Heart left ventricle (tissue), 16 donors: ENCODE measurements at regions not wholly inside any gene's neighbourhood (a gene's known extent, or its start where the extent isn't known, plus 50 kb on each side); places are given as distances from the start of the nearest gene placed in this dataset.

Experiments
- ATAC-seq, 4 donors: fragments of 200-7000 bp; cut with Tn5 transposase; one replicate each; pipeline ENCODE4 v1.9.1; 2020 to 2022; ENCODE audit warnings: moderate library complexity in 4 of 4, mild to moderate bottlenecking in 3 of 4, moderate number of reproducible peaks in 1 of 4
- DNase-seq, 5 donors: peaks; one replicate each; pipeline ENCODE4 v3.0.0-alpha.2; 2020
- H3K27ac ChIP-seq, 12 donors: fragments of 200-600 bp; sonication (generic) in 4 of 12; one replicate each; pipeline versions ENCODE4 v1.5.0 to v1.8.0; 2016 to 2022; ENCODE audit warnings: mild to moderate bottlenecking in 2 of 12
- H3K27me3 ChIP-seq, 9 donors: fragments of 200-600 bp; sonication (generic) in 2 of 9; one replicate each; pipeline versions ENCODE4 v1.5.1 to v1.8.0; 2016 to 2022; ENCODE audit warnings: mild to moderate bottlenecking in 3 of 9
- H3K36me3 ChIP-seq, 9 donors: fragments of 200-600 bp; sonication (generic) in 2 of 9; one replicate each; pipeline versions ENCODE4 v1.5.0 to v1.8.0; 2018 to 2022; ENCODE audit warnings: mild to moderate bottlenecking in 2 of 9
- H3K4me1 ChIP-seq, 12 donors: fragments of 200-600 bp; sonication (generic) in 4 of 12; one replicate each; pipeline versions ENCODE4 v1.5.0 to v1.8.0; 2016 to 2022; ENCODE audit warnings: mild to moderate bottlenecking in 3 of 12
- H3K4me3 ChIP-seq, 12 donors: fragments of 200-600 bp; sonication (generic) in 4 of 12; one replicate each; pipeline versions ENCODE4 v1.5.0 to v1.8.0; 2017 to 2022; ENCODE audit warnings: mild to moderate bottlenecking in 9 of 12, moderate library complexity in 4 of 12
- H3K9me3 ChIP-seq, 12 donors: fragments of 200-600 bp; sonication (generic) in 4 of 12; one replicate each; pipeline versions ENCODE4 v1.5.0 to v1.8.0; 2016 to 2022; ENCODE audit warnings: mild to moderate bottlenecking in 1 of 12
- CTCF ChIP-seq, 12 donors: fragments of 200-600 bp; sonication (generic) in 4 of 12; IDR thresholded peaks; one replicate each; pipeline versions ENCODE4 v1.5.0 to v1.8.0; 2018 to 2022; ENCODE audit warnings: antibody characterized with exemption in 12 of 12, mild to moderate bottlenecking in 5 of 12
- POLR2A ChIP-seq, 2 donors: fragments of 450-650 bp; IDR thresholded peaks; one replicate each; pipeline ENCODE4 v1.6.1; 2017; ENCODE audit warnings: antibody characterized with exemption in 2 of 2, mild to moderate bottlenecking in 2 of 2, moderate library complexity in 2 of 2
- WGBS, 4 donors: extraction: QIAGEN DNeasy Blood & Tissue Kit in 2 of 4; methylation state at CpG; one replicate each; pipeline versions ENCODE4 v1.1.5 to v1.1.7; 2013 to 2018; 5-methylcytosine and 5-hydroxymethylcytosine counted together
- intact Hi-C, 10 donors: fragments of 100-400 bp; cut with DNase I; formaldehyde crosslinking; loops; one replicate each; pipeline versions ENCODE4 v1.11.1 to v1.14.2; 2022
- donor health status: ischemic (EF 13 %, LVEDD 7.1; RV severe dilation, severe dysfunction).
- donor health status: healthy with polysubstance abuse.
- donor health status: DM: no; HTN: yes; CAD: no.
- donor health status: DM: no; HTN: no; CAD: no.
- donor health status: ischemic (EF 25% LVEDD 6.9; RV normal size, moderate dysfunction).
- donor health status: ischemic (EF 25% LVEDD 5.7; RV mildly dilated, moderate dysfunction).
- donor health status: healthy.
- donor health status: DM: yes; HTN: yes; CAD: no.
- donor health status: ischemic (EF 35%, LVEDD 5.7; RV mildly dilated, moderate dysfunction).
- donor health status: nonischemic (EF 11% LVEDD 7.7; RV severe dilation, severe dysfunction).
- donor health status: DM: yes; HTN: yes; CAD: no.
- donor health status: PGD.
- donor health status: ischemic (EF 29% LVEDD 5.4; RV normal size, mild dysfunction).
- donor health status: nonischemic (EF 23%, LVEDD 6.1; RV moderate dilation, normal function).

GRCh38 chr2:183564726-183565125 lies 440.5 kb downstream of the NUP35 start:
- intact Hi-C loops, result no loop called here
- no peaks in the 10 kb centered on the region for H3K27me3 ChIP-seq
- TF ChIP-seq CTCF (IDR thresholded peaks at IDR 0.05) (no peak), POLR2A (IDR thresholded peaks at IDR 0.05) (no peak)
- ATAC-seq (no peak), DNase-seq (no peak)
- H3K9me3 ChIP-seq, result no peaks in the 10 kb centered on the region
- H3K36me3 ChIP-seq, result no peaks in the 10 kb centered on the region
- H3K4me1 ChIP-seq, result no peaks in the 10 kb centered on the region
- no peak overlapping the region for H3K27ac ChIP-seq
- no peak overlapping the region for H3K4me3 ChIP-seq

- no peak overlapping the region for H3K27ac ChIP-seq
Measured at GRCh38 chr2:183575481-183575880, 451.2 kb downstream of the NUP35 start.

GRCh38 chr2:183579686-183580085 lies 455.4 kb downstream of the NUP35 start:
- DNase-seq, result no peak
- TF ChIP-seq CTCF (IDR thresholded peaks at IDR 0.05) (no peak), POLR2A (IDR thresholded peaks at IDR 0.05) (no peak)
- no peak for ATAC-seq
- WGBS, 4 donors, result 41 to 53% (median 49%) methylated on average over 5 of the region's 5 CpGs
- Histone ChIP-seq H3K4me1 (no peaks in the 10 kb centered on the region), H3K36me3 (no peaks in the 10 kb centered on the region), H3K9me3 (peaks cover 0 to 5% (median 0%) of the 10 kb centered on the region in 12 donors), H3K27me3 (no peaks in the 10 kb centered on the region), H3K27ac (no peak overlapping the region), H3K4me3 (no peak overlapping the region)
- intact Hi-C loops, result no loop called here

More at GRCh38 chr2:183575481-183575880, 451.2 kb downstream of the NUP35 start:
- no peaks in the 10 kb centered on the region for H3K27me3 ChIP-seq
- intact Hi-C loops, result no loop called here
- WGBS, 4 donors, result 72 to 82% (median 79%) methylated on average over 2 of the region's 2 CpGs
- DNase-seq (no peak), ATAC-seq (no peak)
- no peaks in the 10 kb centered on the region for H3K4me1 ChIP-seq
- TF ChIP-seq POLR2A (IDR thresholded peaks at IDR 0.05) (no peak), CTCF (IDR thresholded peaks at IDR 0.05) (no peak)
- no peak overlapping the region for H3K4me3 ChIP-seq
- no peaks in the 10 kb centered on the region for H3K36me3 ChIP-seq
- peaks cover 0 to 4% (median 0%) of the 10 kb centered on the region in 12 donors for H3K9me3 ChIP-seq

GRCh38 chr2:183592271-183592670 lies 468.0 kb downstream of the NUP35 start:
- DNase-seq (no peak), ATAC-seq (no peak)
- H3K9me3 ChIP-seq, result no peaks in the 10 kb centered on the region
- no peaks in the 10 kb centered on the region for H3K36me3 ChIP-seq
- intact Hi-C loops, result no loop called here
- H3K27me3 ChIP-seq, result no peaks in the 10 kb centered on the region
- no peak overlapping the region for H3K4me3 ChIP-seq
- TF ChIP-seq POLR2A (IDR thresholded peaks at IDR 0.05), result no peak
- TF ChIP-seq CTCF (IDR thresholded peaks at IDR 0.05), result no peak
- no peaks in the 10 kb centered on the region for H3K4me1 ChIP-seq
- 91 to 94% (median 93%) methylated on average over 4 of the region's 4 CpGs for WGBS, 4 donors
- H3K27ac ChIP-seq, result no peak overlapping the region
